Endothelial cell of umbilical vein (primary cell): ENCODE measurements at regions not wholly inside any gene's neighbourhood (a gene's known extent, or its start where the extent isn't known, plus 50 kb on each side); places are given as distances from the start of the nearest gene placed in this dataset.

ENCODE experiments used
- BruUV-seq: library from RNA; stranded (reverse); fragments of 400-500 nt; replicated peaks from 2 replicates; lab custom pipeline; 2021; lab: Mats Ljungman, UMichigan
- CTCF ChIA-PET: fragments of 300-600, 350-600 bp; sonication (Branson Sonifier 250); formaldehyde crosslinking; loops from one replicate; lab custom pipeline; 2021; ENCODE audit warnings: antibody characterized with exemption, inconsistent platforms; lab: Charles Lee
- POLR2A ChIA-PET: fragments of 300-600, 350-600 bp; sonication (Branson Sonifier 250); formaldehyde crosslinking; loops from one replicate; lab custom pipeline; 2021; ENCODE audit warnings: antibody characterized with exemption, inconsistent platforms; lab: Charles Lee
- DNase-seq: peaks from one replicate; pipeline ENCODE4 v3.0.0-alpha.2; 2011; ENCODE audit warnings: low read depth, low spot score
- FAIRE-seq: peaks from 2 replicates; lab custom pipeline; 2011; peaks lifted over from hg19 to GRCh38; lab: Jason Lieb, UNC
- H2AFZ ChIP-seq: 2 replicates; pipeline ENCODE4 v1.6.0; 2012; ENCODE audit warnings: low read depth, low read length, control low read depth, inconsistent platforms
- H3K27ac ChIP-seq: 2 replicates; pipeline ENCODE4 v1.5.1; 2011; ENCODE audit warnings: low read depth, mild to moderate bottlenecking, control low read depth, low read length, moderate library complexity; ENCODE audit not compliant: insufficient read depth
- H3K27me3 ChIP-seq, 2 experiments: 2 replicates each; pipeline versions ENCODE4 v1.6.0 to v1.6.1; 2011; ENCODE audit warnings: low read length in 2 of 2, mixed read lengths in 1 of 2; ENCODE audit not compliant: control insufficient read depth in 2 of 2, insufficient read depth in 2 of 2
- H3K36me3 ChIP-seq, 2 experiments: 2 replicates in 1 of 2; 3 replicates in 1 of 2; pipeline ENCODE4 v1.5.1; 2011; ENCODE audit warnings: low read length in 2 of 2, mild to moderate bottlenecking in 1 of 2, moderate library complexity in 1 of 2; ENCODE audit not compliant: control insufficient read depth in 2 of 2, insufficient read depth in 2 of 2; ENCODE audit errors: extremely low read depth in 1 of 2
- H3K4me1 ChIP-seq: 3 replicates; pipeline ENCODE4 v1.5.1; 2011; ENCODE audit warnings: mild to moderate bottlenecking, low read length; ENCODE audit not compliant: control insufficient read depth, insufficient read depth; ENCODE audit errors: extremely low read depth
- H3K4me2 ChIP-seq: 2 replicates; pipeline ENCODE4 v1.6.1; 2011; ENCODE audit warnings: low read length, control low read depth, mixed read lengths; ENCODE audit not compliant: insufficient read depth
- H3K4me3 ChIP-seq, 3 experiments: fragments of 200-600 bp in 1 of 3; sonication (generic), shearing (Covaris generic) in 1 of 3; replicated peaks in 1 of 3; 2 replicates each; pipeline ENCODE4 v1.5.1; 2011 to 2016; ENCODE audit warnings: control low read depth in 3 of 3, low read length in 3 of 3, mild to moderate bottlenecking in 2 of 3, inconsistent platforms in 1 of 3, low read depth in 1 of 3, moderate library complexity in 1 of 3; ENCODE audit not compliant: insufficient read depth in 1 of 3
- H3K79me2 ChIP-seq: 2 replicates; pipeline ENCODE4 v1.6.0; 2012; ENCODE audit warnings: low read length, inconsistent platforms; ENCODE audit not compliant: control insufficient read depth, insufficient read depth
- H3K9ac ChIP-seq: replicated peaks from 2 replicates; pipeline ENCODE3; 2011; ENCODE audit warnings: low read length, control low read depth; ENCODE audit not compliant: insufficient read depth; ENCODE audit errors: extremely low read depth
- H3K9me1 ChIP-seq: replicated peaks from 3 replicates; pipeline ENCODE4 v1.6.0; 2011; ENCODE audit warnings: mild to moderate bottlenecking, low read length; ENCODE audit not compliant: control insufficient read depth, insufficient read depth; ENCODE audit errors: extremely low read depth
- H3K9me3 ChIP-seq: replicated peaks from 2 replicates; pipeline ENCODE4 v1.5.1; 2012; ENCODE audit warnings: low read length, inconsistent platforms; ENCODE audit not compliant: control insufficient read depth, insufficient read depth
- H4K20me1 ChIP-seq: replicated peaks from 2 replicates; pipeline ENCODE3; 2011; ENCODE audit warnings: mild to moderate bottlenecking, low read length; ENCODE audit not compliant: control insufficient read depth, insufficient read depth; ENCODE audit errors: extremely low read depth
- CTCF ChIP-seq, 2 donors: IDR thresholded peaks; 1 replicate in 1 of 2; 2 replicates in 1 of 2; pipeline ENCODE4 v1.5.1; 2011; ENCODE audit warnings: low read length in 2 of 2, mild to moderate bottlenecking in 2 of 2, moderate library complexity in 2 of 2, control low read depth in 1 of 2, inconsistent platforms in 1 of 2, low read depth in 1 of 2; ENCODE audit not compliant: insufficient read depth in 1 of 2; ENCODE audit errors: extremely low read depth in 1 of 2
- EZH2 ChIP-seq: IDR thresholded peaks from 2 replicates; pipeline ENCODE4 v1.6.1; 2012; ENCODE audit warnings: borderline replicate concordance, low read depth, mild to moderate bottlenecking, moderate library complexity, low read length, inconsistent platforms; ENCODE audit not compliant: severe bottlenecking
- FOS ChIP-seq: IDR thresholded peaks from 2 replicates; pipeline ENCODE4 v1.6.1; 2011; ENCODE audit warnings: mild to moderate bottlenecking, low read length, moderate library complexity, borderline replicate concordance; ENCODE audit not compliant: insufficient read depth
- JUN ChIP-seq: IDR thresholded peaks from 2 replicates; pipeline ENCODE4 v1.6.1; 2011; ENCODE audit warnings: borderline replicate concordance, low read depth; ENCODE audit not compliant: insufficient read length, insufficient read depth
- POLR2AphosphoS5 ChIP-seq: IDR thresholded peaks from 2 replicates; pipeline ENCODE4 v1.6.1; 2012; ENCODE audit warnings: low read depth, mild to moderate bottlenecking, control low read depth, low read length, moderate library complexity; ENCODE audit not compliant: insufficient read depth
- dilution Hi-C: fragments of 300-500 bp; cut with MboI; formaldehyde crosslinking; loops from one replicate; pipeline ENCODE4 v1.15.0; 2019; ENCODE audit warnings: low sequenced_read_pairs; ENCODE audit not compliant: extremely low pct_ligation_motif_present
- intact Hi-C: fragments of 100-400 bp; cut with micrococcal nuclease; formaldehyde crosslinking; loops from one replicate; pipeline ENCODE4 v1.10.0; 2022

- H3K9me1 ChIP-seq = no peaks in the 10 kb centered on the region
- TF ChIP-seq FOS (peak; percentile 84), EZH2 (no peak), CTCF (IDR thresholded peaks at IDR 0.05; ENCODE audit: extremely low read depth in 1 of 2, insufficient read depth in 1 of 2, low read depth in 1 of 2, low read length in 2 of 2) (no peak), JUN (peak; percentile 75), POLR2AphosphoS5 (peak; percentile 49)
- peak overlapping the region; percentile 90 for H3K4me2 ChIP-seq
- ChIA-PET POLR2A (interaction anchor here (1.0 to 1.9 kb wide), 2 partner anchors 63 to 86 kb away, joined by 7 to 13 read pairs; no protein-coding TSS in a partner anchor), CTCF (interaction anchor here (0.6 to 6.7 kb wide), 13 partner anchors 10 to 832 kb away, joined by 3 to 165 read pairs (median 4); no protein-coding TSS in a partner anchor)
- FAIRE-seq (peak; percentile 72), DNase-seq (peak; percentile 78)
- no peaks in the 10 kb centered on the region for H3K79me2 ChIP-seq
- H3K27ac ChIP-seq = peak overlapping the region; percentile 81
- H3K27me3 ChIP-seq = no peaks in the 10 kb centered on the region
- intact Hi-C loops = loop anchor here (2.0 to 5.0 kb wide), 10 partner anchors 32 to 895 kb away; partner anchors contain the start of gene RHOBTB1
- H3K36me3 ChIP-seq = no peaks in the 10 kb centered on the region
- peaks cover 35% of the 10 kb centered on the region for H3K4me1 ChIP-seq
- H3K9ac ChIP-seq = peak overlapping the region; percentile 54
- dilution Hi-C loops = no loop called here
- BruUV-seq = no TSS peak
- H3K4me3 ChIP-seq = peak overlapping the region in 1 of 3 experiments; percentile 34
- H3K9me3 ChIP-seq = no peaks in the 10 kb centered on the region
- H2AFZ ChIP-seq = no peak overlapping the region
- no peaks in the 10 kb centered on the region for H4K20me1 ChIP-seq
Observed at GRCh38 chr10:61836888-61837754, 64.4 kb upstream of the ARID5B start.
